SK-N-SH (cell line): ENCODE measurements at regions not wholly inside any gene's neighbourhood (a gene's known extent, or its start where the extent isn't known, plus 50 kb on each side); places are given as distances from the start of the nearest gene placed in this dataset.

ENCODE experiments used
- CTCF ChIA-PET: fragments of 300-600, 350-600 bp; formaldehyde crosslinking; extraction: SDS; loops from one replicate; lab custom pipeline; 2021; lab: Yijun Ruan, JAX
- POLR2A ChIA-PET: fragments of 350-600 bp; sonication (Branson Sonifier 250); formaldehyde crosslinking; extraction: SDS; loops from one replicate; lab custom pipeline; 2020; ENCODE audit warnings: antibody characterized with exemption, inconsistent platforms; lab: Yijun Ruan, JAX
- DNase-seq: peaks from one replicate; pipeline ENCODE4 v3.0.0; 2012
- H2AFZ ChIP-seq: fragments of 200-600 bp; sonication (generic); 2 replicates; pipeline ENCODE4 v1.8.1; 2016; ENCODE audit warnings: antibody characterized with exemption, mild to moderate bottlenecking, low read depth
- H3F3A ChIP-seq: fragments of 200-600 bp; sonication (generic); replicated peaks from 2 replicates; pipeline ENCODE3; 2016; ENCODE audit warnings: antibody characterized with exemption, mild to moderate bottlenecking; ENCODE audit not compliant: insufficient read depth
- H3K27ac ChIP-seq, 2 experiments: fragments of 200-500 bp in 1 of 2; fragments of 200-600 bp in 1 of 2; sonication (Bioruptor generic) in 1 of 2; sonication (generic), shearing (Covaris generic) in 1 of 2; 2 replicates each; pipeline versions ENCODE4 v1.5.1 to v1.6.1; 2014 to 2016; ENCODE audit warnings: low read depth in 2 of 2, inconsistent platforms in 1 of 2, low read length in 1 of 2, mild to moderate bottlenecking in 1 of 2, mixed read lengths in 1 of 2
- H3K27me3 ChIP-seq: fragments of 200-600 bp; sonication (generic), shearing (Covaris generic); 2 replicates; pipeline ENCODE4 v1.6.1; 2016; ENCODE audit warnings: mixed run types; ENCODE audit not compliant: insufficient read depth
- H3K36me3 ChIP-seq, 2 experiments: fragments of 200-500 bp in 1 of 2; fragments of 200-600 bp in 1 of 2; sonication (Bioruptor generic) in 1 of 2; sonication (generic) in 1 of 2; replicated peaks in 1 of 2; 2 replicates each; pipeline versions ENCODE3 to v1.5.1; 2014 to 2016; ENCODE audit warnings: low read length in 1 of 2, mild to moderate bottlenecking in 1 of 2; ENCODE audit not compliant: insufficient read depth in 2 of 2, control insufficient read depth in 1 of 2
- H3K4me1 ChIP-seq, 2 experiments: fragments of 200-500 bp in 1 of 2; fragments of 200-600 bp in 1 of 2; sonication (Bioruptor generic) in 1 of 2; sonication (generic), shearing (Covaris generic) in 1 of 2; 2 replicates each; pipeline versions ENCODE4 v1.5.1 to v1.6.1; 2014 to 2016; ENCODE audit warnings: low read depth in 1 of 2, low read length in 1 of 2, mixed run types in 1 of 2; ENCODE audit not compliant: insufficient read depth in 2 of 2, control insufficient read depth in 1 of 2
- H3K4me2 ChIP-seq: fragments of 200-600 bp; sonication (generic), shearing (Covaris generic); 2 replicates; pipeline ENCODE4 v1.6.1; 2017; ENCODE audit warnings: mixed run types
- H3K4me3 ChIP-seq, 2 experiments: fragments of 200-500 bp in 1 of 2; fragments of 200-600 bp in 1 of 2; sonication (Bioruptor generic) in 1 of 2; sonication (generic), shearing (Covaris generic) in 1 of 2; 2 replicates each; pipeline versions ENCODE4 v1.5.1 to v1.8.1; 2014 to 2016; ENCODE audit warnings: low read depth in 2 of 2, inconsistent platforms in 1 of 2, low read length in 1 of 2, mild to moderate bottlenecking in 1 of 2, mixed read lengths in 1 of 2, moderate library complexity in 1 of 2
- H3K79me2 ChIP-seq: fragments of 200-600 bp; sonication (generic); 2 replicates; pipeline ENCODE4 v1.8.1; 2017; ENCODE audit warnings: mild to moderate bottlenecking; ENCODE audit not compliant: insufficient read depth
- H3K9ac ChIP-seq: fragments of 200-600 bp; sonication (generic); 2 replicates; pipeline ENCODE4 v1.6.1; 2017; ENCODE audit warnings: mixed run types
- H3K9me2 ChIP-seq: fragments of 200-600 bp; sonication (generic); 2 replicates; pipeline ENCODE4 v1.6.1; 2017; ENCODE audit warnings: mixed run types
- H3K9me3 ChIP-seq: fragments of 200-600 bp; sonication (generic); 2 replicates; pipeline ENCODE4 v1.6.1; 2017; ENCODE audit warnings: mixed run types, mild to moderate bottlenecking, moderate library complexity
- H4K20me1 ChIP-seq: fragments of 200-600 bp; sonication (generic); 2 replicates; pipeline ENCODE4 v1.6.1; 2017; ENCODE audit warnings: mild to moderate bottlenecking, mixed run types; ENCODE audit not compliant: insufficient read depth
- FOSL2 ChIP-seq: IDR thresholded peaks from 2 replicates; pipeline ENCODE4 v1.4.0; 2012; ENCODE audit warnings: low read depth, mild to moderate bottlenecking, moderate library complexity, borderline replicate concordance
- FOXJ3 ChIP-seq: sonication (generic); formaldehyde crosslinking; IDR thresholded peaks from 2 replicates; pipeline ENCODE4 v1.5.1; 2020; ENCODE audit warnings: mild to moderate bottlenecking, missing genetic modification reagents
- GABPA ChIP-seq: IDR thresholded peaks from 2 replicates; pipeline ENCODE4 v1.4.0; 2012; ENCODE audit warnings: low read depth, mild to moderate bottlenecking
- GATA2 ChIP-seq: sonication (generic); formaldehyde crosslinking; IDR thresholded peaks from 2 replicates; pipeline ENCODE4 v1.5.0; 2020; ENCODE audit warnings: mild to moderate bottlenecking, missing genetic modification reagents
- MEF2A ChIP-seq: IDR thresholded peaks from 2 replicates; pipeline ENCODE4 v1.4.0; 2012; ENCODE audit warnings: low read depth, borderline replicate concordance
- RAD21 ChIP-seq: IDR thresholded peaks from 2 replicates; pipeline ENCODE4 v1.6.1; 2012; ENCODE audit warnings: mild to moderate bottlenecking, low read length
- RXRA ChIP-seq: IDR thresholded peaks from 2 replicates; pipeline ENCODE4 v1.4.0; 2012; ENCODE audit warnings: low read depth, mild to moderate bottlenecking, borderline replicate concordance
- SMC3 ChIP-seq: IDR thresholded peaks from 2 replicates; pipeline ENCODE4 v1.6.1; 2012; ENCODE audit warnings: low read depth, low read length, improper control_type of control experiment
- WGBS: methylation state at CpG from one replicate; pipeline ENCODE4 v1.1.6; 2017; ENCODE audit warnings: low lambda C conversion rate; 5-methylcytosine and 5-hydroxymethylcytosine counted together
- TF ChIP-seq, protein P1 (sequence below): IDR thresholded peaks from 2 replicates; pipeline ENCODE4 v1.4.0; 2012; ENCODE audit warnings: low read depth
- TF ChIP-seq, protein P2 (sequence below): fragments of 150-350 bp; IDR thresholded peaks from 2 replicates; pipeline ENCODE4 v1.6.1; 2017; ENCODE audit warnings: antibody characterized with exemption, low read length, low read depth, borderline replicate concordance
- TF ChIP-seq, protein P3 (sequence below): IDR thresholded peaks from 2 replicates; pipeline ENCODE4 v1.4.0; 2012; ENCODE audit warnings: low read depth, borderline replicate concordance
- TF ChIP-seq, protein P4 (sequence below): fragments of 200-600 bp; sonication (generic); IDR thresholded peaks from 2 replicates; pipeline ENCODE4 v1.6.1; 2017; ENCODE audit warnings: antibody characterized with exemption, mild to moderate bottlenecking, moderate library complexity

DNA sequence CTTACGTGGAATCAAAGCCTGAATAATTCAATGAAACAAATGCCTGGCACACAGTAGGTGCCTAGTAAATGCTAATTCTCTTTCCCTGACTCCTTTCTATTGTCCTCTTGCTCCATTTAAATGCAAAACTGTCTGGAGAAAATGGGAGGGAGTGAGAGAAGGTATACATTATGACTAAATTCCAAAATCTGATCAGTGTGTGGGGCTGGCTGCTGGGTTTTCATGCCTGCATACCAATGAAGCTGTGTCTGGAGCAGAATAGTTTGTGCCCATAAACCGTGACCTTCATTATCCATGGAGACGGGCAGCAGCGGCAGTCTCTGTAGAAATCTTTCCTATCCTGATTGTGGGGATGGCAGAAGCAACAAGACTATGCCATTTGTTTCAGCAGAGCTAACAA, 223.4 kb upstream of the ZBED5 start:
- no peaks in the 10 kb centered on the region for H3K79me2 ChIP-seq
- no peaks in the 10 kb centered on the region; a peak in 1 of 4 replicates for H3K4me1 ChIP-seq
- no peak overlapping the region for H2AFZ ChIP-seq
- DNase-seq, result no peak
- CTCF ChIA-PET, result interaction anchor here (1.6 kb wide), 1 partner anchor 21 kb away, joined by 3 read pairs; no protein-coding TSS in a partner anchor
- WGBS, result 56% methylated on average over 4 of the region's 4 CpGs
- H4K20me1 ChIP-seq, result no peaks in the 10 kb centered on the region
- no peaks in the 10 kb centered on the region for H3F3A ChIP-seq
- no peaks in the 10 kb centered on the region for H3K9me2 ChIP-seq
- POLR2A ChIA-PET, result no interaction called here
- TF ChIP-seq RXRA (no peak), MEF2A (no peak), FOSL2 (no peak), GABPA (no peak), SMC3 (no peak), GATA2 (CRISPR knock-in tag) (no peak)
- TF ChIP-seq, protein P1, sequence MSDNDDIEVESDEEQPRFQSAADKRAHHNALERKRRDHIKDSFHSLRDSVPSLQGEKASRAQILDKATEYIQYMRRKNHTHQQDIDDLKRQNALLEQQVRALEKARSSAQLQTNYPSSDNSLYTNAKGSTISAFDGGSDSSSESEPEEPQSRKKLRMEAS, result no peak
- TF ChIP-seq, protein P2, sequence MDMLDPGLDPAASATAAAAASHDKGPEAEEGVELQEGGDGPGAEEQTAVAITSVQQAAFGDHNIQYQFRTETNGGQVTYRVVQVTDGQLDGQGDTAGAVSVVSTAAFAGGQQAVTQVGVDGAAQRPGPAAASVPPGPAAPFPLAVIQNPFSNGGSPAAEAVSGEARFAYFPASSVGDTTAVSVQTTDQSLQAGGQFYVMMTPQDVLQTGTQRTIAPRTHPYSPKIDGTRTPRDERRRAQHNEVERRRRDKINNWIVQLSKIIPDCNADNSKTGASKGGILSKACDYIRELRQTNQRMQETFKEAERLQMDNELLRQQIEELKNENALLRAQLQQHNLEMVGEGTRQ, result no peak
- TF ChIP-seq, protein P3, sequence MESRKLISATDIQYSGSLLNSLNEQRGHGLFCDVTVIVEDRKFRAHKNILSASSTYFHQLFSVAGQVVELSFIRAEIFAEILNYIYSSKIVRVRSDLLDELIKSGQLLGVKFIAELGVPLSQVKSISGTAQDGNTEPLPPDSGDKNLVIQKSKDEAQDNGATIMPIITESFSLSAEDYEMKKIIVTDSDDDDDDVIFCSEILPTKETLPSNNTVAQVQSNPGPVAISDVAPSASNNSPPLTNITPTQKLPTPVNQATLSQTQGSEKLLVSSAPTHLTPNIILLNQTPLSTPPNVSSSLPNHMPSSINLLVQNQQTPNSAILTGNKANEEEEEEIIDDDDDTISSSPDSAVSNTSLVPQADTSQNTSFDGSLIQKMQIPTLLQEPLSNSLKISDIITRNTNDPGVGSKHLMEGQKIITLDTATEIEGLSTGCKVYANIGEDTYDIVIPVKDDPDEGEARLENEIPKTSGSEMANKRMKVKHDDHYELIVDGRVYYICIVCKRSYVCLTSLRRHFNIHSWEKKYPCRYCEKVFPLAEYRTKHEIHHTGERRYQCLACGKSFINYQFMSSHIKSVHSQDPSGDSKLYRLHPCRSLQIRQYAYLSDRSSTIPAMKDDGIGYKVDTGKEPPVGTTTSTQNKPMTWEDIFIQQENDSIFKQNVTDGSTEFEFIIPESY, result no peak
- H3K9ac ChIP-seq, result no peak overlapping the region
- no peak overlapping the region for H3K27ac ChIP-seq
- H3K36me3 ChIP-seq, result no peaks in the 10 kb centered on the region
- no peak overlapping the region for H3K4me3 ChIP-seq
- no peaks in the 10 kb centered on the region for H3K9me3 ChIP-seq
- H3K4me2 ChIP-seq, result no peak overlapping the region
- no peaks in the 10 kb centered on the region; the same call in 1 of the 2 replicates for H3K27me3 ChIP-seq

DNA sequence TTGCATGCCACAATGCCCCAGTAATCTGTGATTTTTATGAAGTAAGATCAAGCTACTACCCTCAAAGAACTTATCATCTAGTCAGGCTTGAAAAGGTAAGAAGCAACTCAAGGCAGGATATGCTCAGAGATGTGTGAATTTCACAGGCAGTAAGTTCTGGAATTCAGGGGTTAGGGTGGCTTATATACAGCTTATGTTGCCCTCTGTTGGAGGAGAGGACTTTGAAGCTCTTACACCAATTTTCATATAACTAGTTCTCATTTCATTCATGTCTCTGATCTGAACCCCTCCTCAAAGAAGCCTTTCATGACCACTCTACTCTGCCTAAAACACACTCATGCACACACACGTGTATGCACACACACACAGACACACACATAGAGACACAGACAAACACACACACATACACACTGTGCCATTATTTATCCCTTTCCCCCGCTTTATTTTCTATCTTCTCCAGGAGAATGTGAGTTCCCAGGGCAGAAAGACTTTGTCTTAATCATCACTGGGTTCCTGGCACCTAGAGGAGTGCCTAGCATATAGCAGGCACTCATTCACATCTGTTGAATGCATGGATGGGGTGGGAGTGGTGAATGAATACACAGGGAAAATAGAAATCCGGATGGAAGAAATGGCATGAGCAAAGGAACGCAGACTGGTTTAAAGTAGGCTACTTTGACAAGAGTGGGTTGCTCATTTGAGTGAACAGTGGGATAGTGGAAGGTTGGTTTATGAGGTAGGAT, 220.7 kb upstream of the ZBED5 start:
- Histone ChIP-seq H3K79me2 (no peaks in the 10 kb centered on the region), H3K9ac (no peak overlapping the region), H3K9me3 (no peaks in the 10 kb centered on the region), H3K4me2 (no peak overlapping the region), H3K9me2 (no peaks in the 10 kb centered on the region), H3K36me3 (no peaks in the 10 kb centered on the region), H3K4me1 (no peaks in the 10 kb centered on the region), H3K4me3 (no peak overlapping the region), H3F3A (no peaks in the 10 kb centered on the region), H4K20me1 (no peaks in the 10 kb centered on the region), H3K27me3 (no peaks in the 10 kb centered on the region; the same call in 1 of the 2 replicates), H2AFZ (no peak overlapping the region), H3K27ac (no peak overlapping the region)
- ChIA-PET CTCF (interaction anchor here (1.0 kb wide), 2 partner anchors 9 kb away, joined by 3 read pairs; no protein-coding TSS in a partner anchor), POLR2A (no interaction called here)
- DNase-seq, result no peak
- WGBS, result 25% methylated on average over 4 of the region's 4 CpGs
- TF ChIP-seq FOXJ3 (CRISPR knock-in tag) (no peak), RAD21 (peak; percentile 31; the same call in 1 of the 2 replicates)
- TF ChIP-seq, protein P4, sequence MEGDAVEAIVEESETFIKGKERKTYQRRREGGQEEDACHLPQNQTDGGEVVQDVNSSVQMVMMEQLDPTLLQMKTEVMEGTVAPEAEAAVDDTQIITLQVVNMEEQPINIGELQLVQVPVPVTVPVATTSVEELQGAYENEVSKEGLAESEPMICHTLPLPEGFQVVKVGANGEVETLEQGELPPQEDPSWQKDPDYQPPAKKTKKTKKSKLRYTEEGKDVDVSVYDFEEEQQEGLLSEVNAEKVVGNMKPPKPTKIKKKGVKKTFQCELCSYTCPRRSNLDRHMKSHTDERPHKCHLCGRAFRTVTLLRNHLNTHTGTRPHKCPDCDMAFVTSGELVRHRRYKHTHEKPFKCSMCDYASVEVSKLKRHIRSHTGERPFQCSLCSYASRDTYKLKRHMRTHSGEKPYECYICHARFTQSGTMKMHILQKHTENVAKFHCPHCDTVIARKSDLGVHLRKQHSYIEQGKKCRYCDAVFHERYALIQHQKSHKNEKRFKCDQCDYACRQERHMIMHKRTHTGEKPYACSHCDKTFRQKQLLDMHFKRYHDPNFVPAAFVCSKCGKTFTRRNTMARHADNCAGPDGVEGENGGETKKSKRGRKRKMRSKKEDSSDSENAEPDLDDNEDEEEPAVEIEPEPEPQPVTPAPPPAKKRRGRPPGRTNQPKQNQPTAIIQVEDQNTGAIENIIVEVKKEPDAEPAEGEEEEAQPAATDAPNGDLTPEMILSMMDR, result peak; percentile 22
